Breast epithelium (tissue), 4 donors: ENCODE measurements at regions not wholly inside any gene's neighbourhood (a gene's known extent, or its start where the extent isn't known, plus 50 kb on each side); places are given as distances from the start of the nearest gene placed in this dataset.
A peak's percentile ranks its signal among the peaks of the same experiment; 100 is the strongest.

Experiments used
- DNase-seq, 2 donors: peaks; one replicate each; pipeline ENCODE4 v3.0.0-alpha.2; 2019; ENCODE audit warnings: low spot score in 2 of 2
- H3K27ac ChIP-seq, 2 donors: fragments of 200-600 bp; sonication (generic) in 1 of 2; one replicate each; pipeline ENCODE4 v1.5.1; 2016 to 2019; ENCODE audit warnings: mild to moderate bottlenecking in 1 of 2
- H3K27me3 ChIP-seq, 2 donors: fragments of 200-600 bp; sonication (generic) in 1 of 2; one replicate each; pipeline versions ENCODE4 v1.5.1 to v1.6.0; 2017 to 2019; ENCODE audit warnings: control low read depth in 1 of 2, mild to moderate bottlenecking in 1 of 2
- H3K36me3 ChIP-seq: fragments of 200-600 bp; one replicate; pipeline ENCODE4 v1.5.1; 2019
- H3K4me1 ChIP-seq, 2 donors: fragments of 200-600 bp; sonication (generic); one replicate each; pipeline ENCODE4 v1.5.1; 2016 to 2019; ENCODE audit warnings: control low read depth in 1 of 2
- H3K4me3 ChIP-seq, 3 donors: fragments of 200-600 bp; sonication (generic); 1 replicate in 2 of 3; 2 replicates in 1 of 3; pipeline ENCODE4 v1.5.1; 2016 to 2019; ENCODE audit warnings: mild to moderate bottlenecking in 3 of 3, moderate library complexity in 2 of 3
- H3K9me3 ChIP-seq, 2 donors: fragments of 200-600 bp; sonication (generic) in 1 of 2; one replicate each; pipeline ENCODE4 v1.5.1; 2016 to 2019; ENCODE audit warnings: control low read depth in 1 of 2
- POLR2A ChIP-seq: fragments of 450-650 bp; IDR thresholded peaks from one replicate; pipeline ENCODE4 v1.6.1; 2016; ENCODE audit warnings: antibody characterized with exemption, mild to moderate bottlenecking, moderate library complexity
- POLR2AphosphoS5 ChIP-seq, 3 donors: sonication (generic); formaldehyde crosslinking; IDR thresholded peaks; one replicate each; pipeline ENCODE4 v1.6.1; 2017; ENCODE audit warnings: antibody characterized with exemption in 3 of 3
- intact Hi-C: fragments of 100-400 bp; cut with DNase I; formaldehyde crosslinking; loops from one replicate; pipeline ENCODE4 v1.15.1; 2023; ENCODE audit warnings: low total_unique reads
- TF ChIP-seq, protein P1 (sequence below), 3 donors: fragments of 450-650 bp; IDR thresholded peaks; one replicate each; pipeline ENCODE4 v1.5.1; 2016 to 2017; ENCODE audit warnings: antibody characterized with exemption in 3 of 3, mild to moderate bottlenecking in 3 of 3, moderate library complexity in 3 of 3

DNA sequence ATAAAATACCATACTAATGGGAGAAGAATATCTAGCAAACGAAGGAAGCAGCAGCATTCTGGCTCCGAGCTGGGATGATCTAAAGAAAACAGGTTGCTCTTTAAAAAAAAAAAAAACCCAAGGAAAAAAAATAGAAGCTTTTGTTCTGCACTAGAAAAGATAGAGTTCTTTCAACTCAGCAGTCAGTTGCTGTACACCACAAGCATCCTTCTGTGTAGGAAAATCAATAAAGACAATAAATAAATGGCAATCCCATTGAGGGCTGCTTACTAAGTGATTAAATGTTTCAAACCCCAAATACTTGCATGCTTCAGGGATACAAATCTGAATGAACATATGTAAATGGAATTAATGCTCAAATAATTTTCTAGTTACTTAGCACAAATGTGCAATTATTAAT is 207.1 kb downstream of the TEX36 start:
- H3K27me3 ChIP-seq, result peaks cover 0 to 12% of the 10 kb centered on the region in 2 donors
- H3K36me3 ChIP-seq, result no peaks in the 10 kb centered on the region
- no peak overlapping the region for H3K4me3 ChIP-seq
- DNase-seq, result no peak
- intact Hi-C loops, result no loop called here
- no peaks in the 10 kb centered on the region for H3K9me3 ChIP-seq
- H3K4me1 ChIP-seq, result no peaks in the 10 kb centered on the region
- TF ChIP-seq POLR2A (no peak), POLR2AphosphoS5 (IDR thresholded peaks at IDR 0.05) (no peak)
- TF ChIP-seq, protein P1, sequence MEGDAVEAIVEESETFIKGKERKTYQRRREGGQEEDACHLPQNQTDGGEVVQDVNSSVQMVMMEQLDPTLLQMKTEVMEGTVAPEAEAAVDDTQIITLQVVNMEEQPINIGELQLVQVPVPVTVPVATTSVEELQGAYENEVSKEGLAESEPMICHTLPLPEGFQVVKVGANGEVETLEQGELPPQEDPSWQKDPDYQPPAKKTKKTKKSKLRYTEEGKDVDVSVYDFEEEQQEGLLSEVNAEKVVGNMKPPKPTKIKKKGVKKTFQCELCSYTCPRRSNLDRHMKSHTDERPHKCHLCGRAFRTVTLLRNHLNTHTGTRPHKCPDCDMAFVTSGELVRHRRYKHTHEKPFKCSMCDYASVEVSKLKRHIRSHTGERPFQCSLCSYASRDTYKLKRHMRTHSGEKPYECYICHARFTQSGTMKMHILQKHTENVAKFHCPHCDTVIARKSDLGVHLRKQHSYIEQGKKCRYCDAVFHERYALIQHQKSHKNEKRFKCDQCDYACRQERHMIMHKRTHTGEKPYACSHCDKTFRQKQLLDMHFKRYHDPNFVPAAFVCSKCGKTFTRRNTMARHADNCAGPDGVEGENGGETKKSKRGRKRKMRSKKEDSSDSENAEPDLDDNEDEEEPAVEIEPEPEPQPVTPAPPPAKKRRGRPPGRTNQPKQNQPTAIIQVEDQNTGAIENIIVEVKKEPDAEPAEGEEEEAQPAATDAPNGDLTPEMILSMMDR (IDR thresholded peaks at IDR 0.05), result no peak
- no peak overlapping the region for H3K27ac ChIP-seq

DNA sequence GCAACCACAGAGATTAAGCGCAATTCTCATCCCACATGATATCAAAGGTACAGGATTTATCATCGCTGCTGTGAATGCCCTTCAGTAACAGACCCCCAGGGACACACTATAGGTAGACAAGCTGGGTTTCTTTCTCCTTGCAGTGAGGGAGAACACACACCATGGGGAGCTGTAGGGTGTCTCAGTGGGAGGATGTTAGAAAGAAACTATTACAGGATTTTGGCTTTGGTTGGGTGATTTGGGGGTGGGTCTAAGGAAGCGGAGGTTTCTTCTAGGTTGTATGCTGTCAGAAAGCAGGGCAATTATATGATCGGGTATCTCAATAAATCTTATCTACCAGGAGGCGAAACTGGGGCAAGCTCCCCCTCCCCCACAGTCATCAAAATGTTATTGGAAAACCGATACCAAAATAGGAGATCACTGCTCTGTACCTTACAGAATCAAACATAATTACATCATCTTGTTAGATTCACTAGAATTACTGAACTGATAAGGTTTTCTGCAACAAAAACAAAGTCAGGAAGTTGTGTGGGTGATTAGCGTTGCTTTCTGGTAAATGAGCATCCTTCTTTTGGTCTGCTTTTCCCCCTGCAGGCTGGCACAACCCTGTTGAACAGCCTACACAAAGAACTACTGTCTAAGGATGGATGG is 209.7 kb downstream of the TEX36 start:
- intact Hi-C loops, result no loop called here
- Histone ChIP-seq H3K27me3 (peaks cover 0 to 7% of the 10 kb centered on the region in 2 donors), H3K9me3 (no peaks in the 10 kb centered on the region), H3K4me1 (no peaks in the 10 kb centered on the region), H3K27ac (no peak overlapping the region), H3K4me3 (no peak overlapping the region), H3K36me3 (no peaks in the 10 kb centered on the region)
- DNase-seq, result no peak
- TF ChIP-seq, protein P1 (IDR thresholded peaks at IDR 0.05), result no peak
- TF ChIP-seq POLR2AphosphoS5 (IDR thresholded peaks at IDR 0.05), result no peak
- no peak for TF ChIP-seq POLR2A

DNA sequence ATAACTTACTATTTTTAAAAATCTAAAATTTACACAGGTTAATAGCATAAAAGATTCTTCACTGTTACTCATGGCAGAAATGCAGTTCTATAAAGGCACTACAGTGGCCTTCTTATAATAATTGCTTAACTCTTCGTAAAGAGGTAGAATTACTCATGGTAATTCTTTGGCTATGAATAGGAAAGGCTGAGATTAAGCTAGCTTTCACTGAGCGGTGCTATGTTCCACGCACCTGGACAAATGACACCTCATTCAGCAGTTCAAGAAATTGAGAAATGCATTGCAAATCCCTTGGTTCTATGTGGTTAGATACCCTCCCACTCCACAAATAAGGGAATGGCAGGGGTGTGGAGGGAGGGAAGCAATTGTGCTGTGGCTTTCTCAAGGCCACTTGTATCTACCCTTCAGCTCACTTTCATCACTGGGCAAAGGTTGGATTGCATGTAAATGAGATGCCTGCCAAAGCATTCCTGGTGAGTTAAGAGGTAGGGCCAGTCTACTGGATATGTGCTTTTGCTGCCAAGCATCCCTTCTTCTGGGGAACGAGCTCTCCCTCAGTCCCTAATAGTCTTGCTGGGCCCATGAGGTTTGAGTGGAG is 210.9 kb downstream of the TEX36 start:
- Histone ChIP-seq H3K9me3 (no peaks in the 10 kb centered on the region), H3K4me3 (no peak overlapping the region), H3K36me3 (no peaks in the 10 kb centered on the region), H3K4me1 (no peaks in the 10 kb centered on the region), H3K27ac (no peak overlapping the region), H3K27me3 (peaks cover 0 to 12% of the 10 kb centered on the region in 2 donors)
- DNase-seq, result no peak
- intact Hi-C loops, result no loop called here
- TF ChIP-seq POLR2AphosphoS5 (IDR thresholded peaks at IDR 0.05) (no peak), POLR2A (no peak)
- TF ChIP-seq, protein P1 (IDR thresholded peaks at IDR 0.05), result no peak

- DNase-seq, result no peak
- Histone ChIP-seq H3K27ac (no peak overlapping the region), H3K27me3 (peaks cover 0 to 16% of the 10 kb centered on the region in 2 donors), H3K36me3 (no peaks in the 10 kb centered on the region), H3K4me1 (no peaks in the 10 kb centered on the region), H3K9me3 (no peaks in the 10 kb centered on the region), H3K4me3 (peak overlapping the region in 1 of 3 donors; percentile 12)
- TF ChIP-seq POLR2A, result no peak
- TF ChIP-seq, protein P1 (IDR thresholded peaks at IDR 0.05), result no peak
- TF ChIP-seq POLR2AphosphoS5 (IDR thresholded peaks at IDR 0.05), result no peak
- intact Hi-C loops, result no loop called here
These were observed 214.7 kb downstream of the TEX36 start for GRCh38 chr10:125468278-125468677.

GRCh38 chr10:125466685-125467084 is 216.3 kb downstream of the TEX36 start:
- Histone ChIP-seq H3K27ac (no peak overlapping the region), H3K9me3 (no peaks in the 10 kb centered on the region), H3K27me3 (peaks cover 0 to 16% of the 10 kb centered on the region in 2 donors), H3K4me3 (no peak overlapping the region), H3K36me3 (no peaks in the 10 kb centered on the region), H3K4me1 (no peaks in the 10 kb centered on the region)
- intact Hi-C loops, result no loop called here
- TF ChIP-seq POLR2AphosphoS5 (IDR thresholded peaks at IDR 0.05) (no peak), POLR2A (no peak)
- TF ChIP-seq, protein P1 (IDR thresholded peaks at IDR 0.05), result no peak
- no peak for DNase-seq
